Lower leg skin (tissue), 4 donors: ENCODE measurements at regions not wholly inside any gene's neighbourhood (a gene's known extent, or its start where the extent isn't known, plus 50 kb on each side); places are given as distances from the start of the nearest gene placed in this dataset.
A peak's percentile ranks its signal among the peaks of the same experiment; 100 is the strongest.

Experiments
- DNase-seq, 2 donors: peaks; one replicate each; pipeline ENCODE4 v3.0.0-alpha.2; 2019; ENCODE audit warnings: low spot score in 2 of 2
- H3K4me3 ChIP-seq: fragments of 200-600 bp; sonication (generic); 2 replicates; pipeline ENCODE4 v1.5.1; 2017; ENCODE audit warnings: mild to moderate bottlenecking, low read depth; ENCODE audit not compliant: poor library complexity, severe bottlenecking
- CTCF ChIP-seq, 3 donors: fragments of 450-650 bp; IDR thresholded peaks; one replicate each; pipeline ENCODE4 v1.5.1; 2016; ENCODE audit warnings: antibody characterized with exemption in 3 of 3, mild to moderate bottlenecking in 3 of 3, moderate library complexity in 2 of 3
- POLR2A ChIP-seq, 2 donors: fragments of 450-650 bp; IDR thresholded peaks; one replicate each; pipeline ENCODE4 v1.6.1; 2016 to 2017; ENCODE audit warnings: antibody characterized with exemption in 2 of 2, mild to moderate bottlenecking in 1 of 2, moderate library complexity in 1 of 2
- WGBS, 2 donors: methylation state at CpG; one replicate each; pipeline ENCODE4 v1.1.5; 2018; 5-methylcytosine and 5-hydroxymethylcytosine counted together
- intact Hi-C: fragments of 100-400 bp; cut with DNase I; formaldehyde crosslinking; loops from one replicate; pipeline ENCODE4 v1.15.0; 2023; ENCODE audit warnings: low total_unique reads

GRCh38 chr5:98656796-98657195 lies 116.7 kb upstream of the RGMB start:
- intact Hi-C loops = no loop called here
- no peak overlapping the region for H3K4me3 ChIP-seq
- no peak for TF ChIP-seq POLR2A (IDR thresholded peaks at IDR 0.05)
- no peak for TF ChIP-seq CTCF (IDR thresholded peaks at IDR 0.05)
- 80 to 89% methylated on average over 1 of the region's 1 CpG for WGBS, 2 donors
- DNase-seq = no peak

GRCh38 chr5:98657559-98657958 lies 115.9 kb upstream of the RGMB start:
- no peak overlapping the region for H3K4me3 ChIP-seq
- no peak for DNase-seq
- no peak for TF ChIP-seq CTCF (IDR thresholded peaks at IDR 0.05)
- no peak for TF ChIP-seq POLR2A (IDR thresholded peaks at IDR 0.05)
- intact Hi-C loops = no loop called here
- 82 to 89% methylated on average over 4 of the region's 4 CpGs for WGBS, 2 donors

GRCh38 chr5:98663521-98663920 lies 109.9 kb upstream of the RGMB start:
- intact Hi-C loops = no loop called here
- no peak for TF ChIP-seq CTCF (IDR thresholded peaks at IDR 0.05)
- no peak for TF ChIP-seq POLR2A (IDR thresholded peaks at IDR 0.05)
- H3K4me3 ChIP-seq = peak overlapping the region; percentile 6
- DNase-seq = no peak

GRCh38 chr5:98664736-98665135 lies 108.7 kb upstream of the RGMB start:
- no peak overlapping the region for H3K4me3 ChIP-seq
- 94 to 96% methylated on average over 4 of the region's 4 CpGs for WGBS, 2 donors
- no peak for TF ChIP-seq POLR2A (IDR thresholded peaks at IDR 0.05)
- DNase-seq = no peak
- intact Hi-C loops = no loop called here

- H3K4me3 ChIP-seq = no peak overlapping the region
- WGBS, 2 donors = 59 to 65% methylated on average over 4 of the region's 4 CpGs
- no peak for DNase-seq
- TF ChIP-seq CTCF (IDR thresholded peaks at IDR 0.05) = no peak
- TF ChIP-seq POLR2A (IDR thresholded peaks at IDR 0.05) = no peak
- intact Hi-C loops = no loop called here
Observed at GRCh38 chr5:98679963-98680362, 93.5 kb upstream of the RGMB start.

- H3K4me3 ChIP-seq = no peak overlapping the region
- TF ChIP-seq POLR2A (IDR thresholded peaks at IDR 0.05) = no peak
- TF ChIP-seq CTCF (IDR thresholded peaks at IDR 0.05) = no peak
- intact Hi-C loops = no loop called here
- no peak for DNase-seq
Observed at GRCh38 chr5:98690002-98690401, 83.5 kb upstream of the RGMB start.
